K562 (cell line): ENCODE measurements at regions not wholly inside any gene's neighbourhood (a gene's known extent, or its start where the extent isn't known, plus 50 kb on each side); places are given as distances from the start of the nearest gene placed in this dataset.

Experiments used
- ATAC-seq: fragments of 200-7000 bp; cut with Tn5 transposase; 3 replicates; pipeline ENCODE4 v1.9.1; 2020; ENCODE audit warnings: moderate library complexity
- BruUV-seq: library from RNA; stranded (reverse); fragments of 400-500 nt; replicated peaks from 2 replicates; lab custom pipeline; 2021; lab: Mats Ljungman, UMichigan
- CTCF ChIA-PET: fragments of 300-600 bp; formaldehyde crosslinking; extraction: SDS; loops from one replicate; lab custom pipeline; 2021; ENCODE audit warnings: low intra/inter-chr PET ratio; lab: Yijun Ruan, JAX
- POLR2A ChIA-PET: fragments of 300-600, 350-650 bp; sonication (Branson Sonifier 250); formaldehyde crosslinking; extraction: SDS; loops from one replicate; lab custom pipeline; 2021; ENCODE audit warnings: antibody characterized with exemption, inconsistent platforms; lab: Yijun Ruan, JAX
- DNase-seq, 4 experiments: peaks; one replicate each; pipeline versions ENCODE4 v3.0.0 to v3.0.0-alpha.2; 2011 to 2018; ENCODE audit warnings: low spot score in 3 of 4, mixed read lengths in 3 of 4; ENCODE audit errors: extremely low read depth in 1 of 4
- FAIRE-seq: peaks from 2 replicates; lab custom pipeline; 2011; peaks lifted over from hg19 to GRCh38; lab: Jason Lieb, UNC
- H2AFZ ChIP-seq: 2 replicates; pipeline ENCODE4 v1.6.0; 2011; ENCODE audit warnings: low read depth, low read length, control low read depth, inconsistent platforms
- H3K27ac ChIP-seq: fragments of 200-600 bp; 3 replicates; pipeline ENCODE4 v1.8.0; 2011; ENCODE audit warnings: low read depth, mild to moderate bottlenecking, control low read depth, inconsistent platforms, low read length, moderate library complexity, mixed read lengths; ENCODE audit errors: extremely low read depth
- H3K27me3 ChIP-seq, 2 experiments: fragments of 300-600 bp in 1 of 2; 2 replicates in 1 of 2; 3 replicates in 1 of 2; pipeline versions ENCODE4 v1.6.0 to v1.8.0; 2011; ENCODE audit warnings: inconsistent platforms in 2 of 2, low read length in 2 of 2, mild to moderate bottlenecking in 1 of 2, mixed read lengths in 1 of 2, moderate library complexity in 1 of 2; ENCODE audit not compliant: control insufficient read depth in 2 of 2, insufficient read depth in 2 of 2
- H3K36me3 ChIP-seq: fragments of 300-600 bp; 3 replicates; pipeline ENCODE4 v1.8.0; 2011; ENCODE audit warnings: mild to moderate bottlenecking, low read length, inconsistent platforms; ENCODE audit not compliant: control insufficient read depth, insufficient read depth
- H3K4me1 ChIP-seq, 2 experiments: fragments of 200-600 bp in 1 of 2; replicated peaks in 1 of 2; 2 replicates in 1 of 2; 3 replicates in 1 of 2; pipeline versions ENCODE4 v1.5.1 to v1.8.0; 2011; ENCODE audit warnings: inconsistent platforms in 2 of 2, low read length in 2 of 2, mild to moderate bottlenecking in 1 of 2, mixed read lengths in 1 of 2, moderate library complexity in 1 of 2; ENCODE audit not compliant: control insufficient read depth in 2 of 2, insufficient read depth in 2 of 2
- H3K4me2 ChIP-seq: 2 replicates; pipeline ENCODE4 v1.6.1; 2011; ENCODE audit warnings: low read length, control low read depth, inconsistent platforms, mixed read lengths; ENCODE audit not compliant: insufficient read depth
- H3K4me3 ChIP-seq: fragments of 200-600 bp; sonication (generic), shearing (Covaris generic); 2 replicates; pipeline ENCODE4 v1.5.1; 2016; ENCODE audit warnings: control low read depth, inconsistent platforms
- H3K79me2 ChIP-seq: fragments of 200-600 bp; 3 replicates; pipeline ENCODE4 v1.8.0; 2011; ENCODE audit warnings: low read length, inconsistent platforms; ENCODE audit not compliant: control insufficient read depth, insufficient read depth
- H3K9ac ChIP-seq, 2 experiments: 2 replicates each; pipeline versions ENCODE4 v1.6.0 to v1.6.1; 2011; ENCODE audit warnings: low read depth in 2 of 2, low read length in 2 of 2, control low read depth in 1 of 2, inconsistent platforms in 1 of 2, mild to moderate bottlenecking in 1 of 2, mixed read lengths in 1 of 2; ENCODE audit not compliant: insufficient read depth in 1 of 2
- H3K9me1 ChIP-seq: one replicate; pipeline ENCODE4 v1.6.0; 2011; ENCODE audit warnings: inconsistent platforms, mild to moderate bottlenecking, low read length, moderate library complexity; ENCODE audit not compliant: control insufficient read depth, insufficient read depth
- H3K9me3 ChIP-seq: replicated peaks from 2 replicates; pipeline ENCODE4 v1.5.1; 2011; ENCODE audit warnings: low read depth, low read length, inconsistent platforms; ENCODE audit not compliant: control insufficient read depth, insufficient read depth
- H4K20me1 ChIP-seq: replicated peaks from 2 replicates; pipeline ENCODE4 v1.6.1; 2011; ENCODE audit warnings: low read length, inconsistent platforms, mixed read lengths; ENCODE audit not compliant: control insufficient read depth, insufficient read depth
- CBX8 ChIP-seq: fragments of 200-600 bp; sonication (generic); IDR thresholded peaks from 2 replicates; pipeline ENCODE4 v1.6.1; 2012; ENCODE audit warnings: borderline replicate concordance, mixed run types, low read depth, mild to moderate bottlenecking, moderate library complexity, mixed read lengths, low read length, control low read depth, inconsistent platforms; ENCODE audit not compliant: poor library complexity, severe bottlenecking; ENCODE audit errors: extremely low read depth
- CEBPZ ChIP-seq: fragments of 150-350 bp; IDR thresholded peaks from 2 replicates; pipeline ENCODE4 v1.6.1; 2014; ENCODE audit warnings: low read depth, mild to moderate bottlenecking, low read length, borderline replicate concordance
- CHCHD3 ChIP-seq: fragments of 250-450 bp; sonication (Bioruptor Pico); IDR thresholded peaks from 2 replicates; pipeline ENCODE4 v2.1.2; 2022; ENCODE audit warnings: mild to moderate bottlenecking
- EZH2 ChIP-seq: IDR thresholded peaks from 2 replicates; pipeline ENCODE4 v1.6.1; 2012; ENCODE audit warnings: low read depth, mild to moderate bottlenecking, inconsistent platforms, low read length, borderline replicate concordance
- GABPA ChIP-seq: fragments of 200-800 bp; sonication (Bioruptor generic); conservative IDR thresholded peaks from 2 replicates; pipeline ENCODE4 v1.6.1; 2016; ENCODE audit warnings: low read depth, missing genetic modification characterization, missing compliant biosample characterization
- GTF2B ChIP-seq: IDR thresholded peaks from 2 replicates; pipeline ENCODE4 v1.6.1; 2011; ENCODE audit not compliant: insufficient read length; ENCODE audit errors: extremely low read depth
- KLF13 ChIP-seq: fragments of 450-650 bp; IDR thresholded peaks from 2 replicates; pipeline ENCODE4 v1.6.1; 2016; ENCODE audit warnings: missing genetic modification characterization, low read depth, mild to moderate bottlenecking, missing compliant biosample characterization, moderate library complexity, borderline replicate concordance
- L3MBTL2 ChIP-seq: fragments of 450-650 bp; IDR thresholded peaks from 2 replicates; pipeline ENCODE4 v1.6.1; 2016; ENCODE audit warnings: mild to moderate bottlenecking, moderate library complexity
- MYBL2 ChIP-seq, 2 experiments: fragments of 450-650 bp in 1 of 2; sonication (generic) in 1 of 2; formaldehyde crosslinking in 1 of 2; IDR thresholded peaks; 2 replicates each; pipeline versions ENCODE4 v1.6.1 to v1.8.1; 2017 to 2022; ENCODE audit warnings: borderline replicate concordance in 1 of 2, inconsistent platforms in 1 of 2, low read depth in 1 of 2, mild to moderate bottlenecking in 1 of 2, missing genetic modification reagents in 1 of 2, moderate library complexity in 1 of 2
- NONO ChIP-seq, 2 experiments: fragments of 200-400 bp in 1 of 2; fragments of 450-650 bp in 1 of 2; formaldehyde crosslinking in 1 of 2; IDR thresholded peaks; 2 replicates each; pipeline ENCODE4 v1.6.1; 2017; ENCODE audit warnings: low read depth in 2 of 2, mild to moderate bottlenecking in 2 of 2, moderate library complexity in 2 of 2, low read length in 1 of 2
- PHF8 ChIP-seq: fragments of 200-600 bp; sonication (generic); IDR thresholded peaks from 2 replicates; pipeline ENCODE4 v1.6.1; 2012; ENCODE audit warnings: mixed run types, mild to moderate bottlenecking, inconsistent platforms, low read length, moderate library complexity, borderline replicate concordance
- RBFOX2 ChIP-seq: fragments of 200-400 bp; formaldehyde crosslinking; IDR thresholded peaks from 2 replicates; pipeline ENCODE4 v1.6.1; 2017; ENCODE audit warnings: low read depth, mild to moderate bottlenecking, low read length, moderate library complexity
- SAP30 ChIP-seq: fragments of 200-600 bp; sonication (generic); IDR thresholded peaks from 2 replicates; pipeline ENCODE4 v1.6.1; 2012; ENCODE audit warnings: borderline replicate concordance, low read depth, mild to moderate bottlenecking, moderate library complexity, low read length, control low read depth, inconsistent platforms; ENCODE audit not compliant: insufficient read depth, poor library complexity, severe bottlenecking
- TAL1 ChIP-seq: fragments of 450-650 bp; IDR thresholded peaks from 2 replicates; pipeline ENCODE4 v1.6.1; 2016; ENCODE audit warnings: mild to moderate bottlenecking
- ZC3H11A ChIP-seq: IDR thresholded peaks from 2 replicates; pipeline ENCODE4 v1.6.1; 2012; ENCODE audit warnings: low read depth, low read length, improper control_type of control experiment
- ZC3H4 ChIP-seq: sonication (generic); formaldehyde crosslinking; IDR thresholded peaks from 2 replicates; pipeline ENCODE4 v1.9.0; 2021; ENCODE audit warnings: missing genetic modification reagents, borderline replicate concordance
- ZNF324 ChIP-seq: fragments of 250-450 bp; sonication (Bioruptor Pico); IDR thresholded peaks from 2 replicates; pipeline ENCODE4 v1.4.0; 2020; ENCODE audit warnings: mild to moderate bottlenecking
- ZNF354B ChIP-seq: fragments of 250-450 bp; sonication (Bioruptor Pico); IDR thresholded peaks from 2 replicates; pipeline ENCODE4 v1.4.0; 2020
- WGBS: fragments of 100-300 bp; shearing (Covaris generic); methylation state at CpG from one replicate; pipeline ENCODE4 v1.1.6; 2016; ENCODE audit warnings: low coverage, mixed read lengths; ENCODE audit not compliant: insufficient coverage; ENCODE audit errors: missing lambda C conversion rate; 5-methylcytosine and 5-hydroxymethylcytosine counted together
- in situ Hi-C: fragments of 300-500 bp; cut with MboI; formaldehyde crosslinking; loops from 4 replicates; pipeline ENCODE4 v1.15.0; 2018; ENCODE audit warnings: inconsistent platforms, mixed read lengths
- intact Hi-C: fragments of 100-400 bp; cut with micrococcal nuclease; formaldehyde crosslinking; loops from 2 replicates; pipeline ENCODE4 v1.14.2; 2022

- TF ChIP-seq CEBPZ (no peak), ZC3H11A (no peak), ZNF324 (no peak)
Measured at GRCh38 chr17:34126496-34126895, 128.6 kb upstream of the CCL2 start (continued).

- intact Hi-C loops (no loop called here), in situ Hi-C loops (no loop called here)
- DNase-seq (no peak), ATAC-seq (no peak), FAIRE-seq (no peak)
- no peaks in the 10 kb centered on the region for H3K4me1 ChIP-seq
- H3K27ac ChIP-seq, result no peak overlapping the region
- no peak overlapping the region for H3K4me2 ChIP-seq
- no peaks in the 10 kb centered on the region for H3K9me1 ChIP-seq
- no peaks in the 10 kb centered on the region for H3K79me2 ChIP-seq
- ChIA-PET CTCF (no interaction called here), POLR2A (no interaction called here)
- no peak overlapping the region for H3K9ac ChIP-seq
- no peaks in the 10 kb centered on the region for H3K9me3 ChIP-seq
- no peak overlapping the region for H3K4me3 ChIP-seq
- no peaks in the 10 kb centered on the region for H4K20me1 ChIP-seq
- WGBS, result 0% methylated on average over 3 of the region's 3 CpGs
- peaks cover 2 to 10% of the 10 kb centered on the region in 2 experiments; a peak in 2 of 5 replicates for H3K27me3 ChIP-seq
- BruUV-seq, result no TSS peak
- no peaks in the 10 kb centered on the region for H3K36me3 ChIP-seq
- H2AFZ ChIP-seq, result no peak overlapping the region
- no peak for TF ChIP-seq NONO (IDR thresholded peaks at IDR 0.05; ENCODE audit: low read depth in 2 of 2, low read length in 1 of 2)
- TF ChIP-seq SAP30, result no peak
- no peak for TF ChIP-seq MYBL2 (IDR thresholded peaks at IDR 0.05; ENCODE audit: low read depth)
- no peak for TF ChIP-seq MYBL2 (CRISPR knock-in tag; IDR thresholded peaks at IDR 0.05; ENCODE audit: borderline replicate concordance)
- TF ChIP-seq EZH2, result no peak
- no peak for TF ChIP-seq TAL1
- no peak for TF ChIP-seq CHCHD3 (CRISPR knock-in tag)
- no peak for TF ChIP-seq L3MBTL2
- no peak for TF ChIP-seq GABPA (tag)
- no peak for TF ChIP-seq KLF13 (tag)
- TF ChIP-seq GTF2B, result no peak
- no peak for TF ChIP-seq RBFOX2
- TF ChIP-seq ZNF354B (CRISPR knock-in tag), result no peak
- TF ChIP-seq PHF8, result no peak
- no peak for TF ChIP-seq CBX8
- TF ChIP-seq ZC3H4 (CRISPR knock-in tag), result no peak
Measured at GRCh38 chr17:34126965-34127364, 128.1 kb upstream of the CCL2 start.
